A673 (cell line): ENCODE measurements at regions not wholly inside any gene's neighbourhood (a gene's known extent, or its start where the extent isn't known, plus 50 kb on each side); places are given as distances from the start of the nearest gene placed in this dataset.

Experiments
- BruUV-seq: library from RNA; stranded (reverse); fragments of 400-500 nt; replicated peaks from 2 replicates; lab custom pipeline; 2021; lab: Mats Ljungman, UMichigan
- CTCF ChIA-PET: fragments of 300-600 bp; sonication (Branson Sonifier 250); formaldehyde crosslinking; loops from one replicate; lab custom pipeline; 2022; ENCODE audit warnings: antibody characterized with exemption; lab: Charles Lee
- POLR2A ChIA-PET: fragments of 300-600 bp; sonication (Branson Sonifier 250); formaldehyde crosslinking; loops from one replicate; lab custom pipeline; 2022; ENCODE audit warnings: antibody characterized with exemption; ENCODE audit not compliant: low non-redundant PET; lab: Charles Lee
- DNase-seq: peaks from one replicate; pipeline ENCODE4 v3.0.0-alpha.2; 2015; ENCODE audit warnings: low spot score
- H3K27ac ChIP-seq: fragments of 200-600 bp; sonication (generic); 2 replicates; pipeline ENCODE4 v1.5.1; 2016; ENCODE audit warnings: mixed run types, low read depth, mild to moderate bottlenecking, mixed read lengths, antibody characterized with exemption, low read length; ENCODE audit not compliant: poor library complexity, severe bottlenecking
- H3K27me3 ChIP-seq: fragments of 200-600 bp; sonication (generic); replicated peaks from 2 replicates; pipeline ENCODE4 v1.6.1; 2017; ENCODE audit warnings: mixed run types, low read depth, mild to moderate bottlenecking, mixed read lengths, antibody characterized with exemption, low read length; ENCODE audit not compliant: insufficient read depth, poor library complexity
- H3K36me3 ChIP-seq: fragments of 200-600 bp; sonication (generic); 2 replicates; pipeline ENCODE4 v1.6.1; 2016; ENCODE audit warnings: mixed run types, mild to moderate bottlenecking, mixed read lengths, antibody characterized with exemption, low read length; ENCODE audit not compliant: insufficient read depth, poor library complexity, severe bottlenecking
- H3K4me1 ChIP-seq: fragments of 200-600 bp; sonication (generic); 2 replicates; pipeline ENCODE4 v1.6.1; 2017; ENCODE audit warnings: mixed run types, mild to moderate bottlenecking, mixed read lengths, antibody characterized with exemption, low read length; ENCODE audit not compliant: insufficient read depth, poor library complexity, severe bottlenecking
- H3K4me3 ChIP-seq: fragments of 200-600 bp; sonication (generic); 2 replicates; pipeline ENCODE4 v1.5.1; 2016; ENCODE audit warnings: low read depth, mixed run types, mild to moderate bottlenecking, mixed read lengths, low read length; ENCODE audit not compliant: poor library complexity, severe bottlenecking
- H3K9me3 ChIP-seq: fragments of 200-600 bp; sonication (generic); 2 replicates; pipeline ENCODE4 v1.6.1; 2016; ENCODE audit warnings: mixed run types, low read depth, mild to moderate bottlenecking, mixed read lengths, antibody characterized with exemption, low read length; ENCODE audit not compliant: poor library complexity, severe bottlenecking
- CTCF ChIP-seq: fragments of 300-800, 200-600 bp; sonication (generic); conservative IDR thresholded peaks from 2 replicates; pipeline ENCODE4 v1.5.1; 2017; ENCODE audit warnings: low read depth, mild to moderate bottlenecking, antibody characterized with exemption, low read length, moderate library complexity, mixed read lengths
- EZH2 ChIP-seq: fragments of 200-600 bp; sonication (generic); IDR thresholded peaks from 2 replicates; pipeline ENCODE4 v1.6.1; 2017; ENCODE audit warnings: borderline replicate concordance, low read depth, mild to moderate bottlenecking, mixed read lengths, antibody characterized with exemption, low read length; ENCODE audit not compliant: poor library complexity, severe bottlenecking
- intact Hi-C: fragments of 100-400 bp; cut with micrococcal nuclease; formaldehyde crosslinking; loops from one replicate; pipeline ENCODE4 v1.10.0; 2022; ENCODE audit not compliant: unreplicated experiment

GRCh38 chr10:18960466-18961079, 88.0 kb upstream of the MALRD1 start:
- CTCF ChIA-PET: no interaction called here
- no TSS peak for BruUV-seq
- no peak overlapping the region for H3K4me3 ChIP-seq
- no peaks in the 10 kb centered on the region for H3K9me3 ChIP-seq
- POLR2A ChIA-PET: no interaction called here
- H3K27me3 ChIP-seq: no peaks in the 10 kb centered on the region
- TF ChIP-seq CTCF: no peak
- TF ChIP-seq EZH2: no peak
- H3K4me1 ChIP-seq: peaks cover 4% of the 10 kb centered on the region
- DNase-seq: no peak
- no peaks in the 10 kb centered on the region for H3K36me3 ChIP-seq
- intact Hi-C loops: no loop called here
- H3K27ac ChIP-seq: no peak overlapping the region

- no peaks in the 10 kb centered on the region for H3K36me3 ChIP-seq
- no peak overlapping the region for H3K4me3 ChIP-seq
- intact Hi-C loops: no loop called here
- no peak overlapping the region for H3K27ac ChIP-seq
- TF ChIP-seq EZH2 (no peak), CTCF (no peak)
- H3K4me1 ChIP-seq: no peaks in the 10 kb centered on the region
- no peak for DNase-seq
- no TSS peak for BruUV-seq
- H3K27me3 ChIP-seq: no peaks in the 10 kb centered on the region
- ChIA-PET POLR2A (no interaction called here), CTCF (no interaction called here)
- H3K9me3 ChIP-seq: no peaks in the 10 kb centered on the region
These were observed 80.4 kb upstream of the MALRD1 start for GRCh38 chr10:18968159-18968558.

- POLR2A ChIA-PET: interaction anchor here (0.7 kb wide), 1 partner anchor 1969 kb away, joined by 3 read pairs; no protein-coding TSS in a partner anchor
- intact Hi-C loops: loop anchor here (5.0 kb wide), 1 partner anchor 59 kb away; no protein-coding TSS in a partner anchor
- Histone ChIP-seq H3K4me1 (peaks cover 34% of the 10 kb centered on the region), H3K27ac (no peak overlapping the region), H3K36me3 (no peaks in the 10 kb centered on the region), H3K27me3 (no peaks in the 10 kb centered on the region), H3K4me3 (no peak overlapping the region), H3K9me3 (no peaks in the 10 kb centered on the region)
- CTCF ChIA-PET: no interaction called here
- DNase-seq: no peak
- TF ChIP-seq EZH2 (no peak), CTCF (no peak)
- BruUV-seq: no TSS peak
These were observed 71.8 kb upstream of the MALRD1 start for GRCh38 chr10:18976696-18977251.
